ENCODE measurements at regions not wholly inside any gene's neighbourhood (a gene's known extent, or its start where the extent isn't known, plus 50 kb on each side); places are given as distances from the start of the nearest gene placed in this dataset.
A peak's percentile ranks its signal among the peaks of the same experiment; 100 is the strongest.
"Not testable (repeated sequence)": the region's sequence is repeated elsewhere in the genome, so short reads cannot be mapped to it uniquely, and the experiment has no call there.

- no peak overlapping the region for H3K9ac ChIP-seq (ENCODE audit: low read depth, low read length, poor library complexity, severe bottlenecking)
- no peaks in the 10 kb centered on the region for H3K79me2 ChIP-seq (ENCODE audit: insufficient read depth, low read length)
- no peaks in the 10 kb centered on the region for H3K9me2 ChIP-seq (replicated peaks; ENCODE audit: low read depth, low read length)
- no peak overlapping the region for H3K4me3 ChIP-seq (ENCODE audit: low read length, poor library complexity, severe bottlenecking)
- H3K9me3 ChIP-seq (ENCODE audit: insufficient read depth, low read depth, low read length): no peaks in the 10 kb centered on the region
- TF ChIP-seq EZH2phosphoT487 (IDR thresholded peaks at IDR 0.05; ENCODE audit: borderline replicate concordance) (no peak), CTCF (conservative IDR thresholded peaks at IDR 0.05; ENCODE audit: low read length) (0 out of 2 replicates have a peak, but pooled peaks have one; percentile 27)
- H3K36me3 ChIP-seq (ENCODE audit: insufficient read depth, low read length): no peaks in the 10 kb centered on the region
- H3K4me1 ChIP-seq (ENCODE audit: insufficient read depth, low read length, poor library complexity, severe bottlenecking): no peaks in the 10 kb centered on the region
- H3F3A ChIP-seq (ENCODE audit: low read depth): no peaks in the 10 kb centered on the region
- H4K20me1 ChIP-seq (ENCODE audit: insufficient read depth, low read length, poor library complexity, severe bottlenecking): no peaks in the 10 kb centered on the region
- no peaks in the 10 kb centered on the region for H3K27me3 ChIP-seq (ENCODE audit: insufficient read depth, low read length, poor library complexity, severe bottlenecking)
- no peak overlapping the region for H3K4me2 ChIP-seq (ENCODE audit: low read depth, low read length, poor library complexity, severe bottlenecking)
- H2AFZ ChIP-seq (ENCODE audit: low read length): no peak overlapping the region
Measured at GRCh38 chr18:8882632-8883408, 177.5 kb downstream of the MTCL1 start.

GRCh38 chr18:8883409-8883668, 178.0 kb downstream of the MTCL1 start:
- Histone ChIP-seq H3K36me3 (ENCODE audit: insufficient read depth, low read length) (no peaks in the 10 kb centered on the region), H3F3A (ENCODE audit: low read depth) (no peaks in the 10 kb centered on the region), H3K4me1 (ENCODE audit: insufficient read depth, low read length, poor library complexity, severe bottlenecking) (no peaks in the 10 kb centered on the region), H3K4me2 (ENCODE audit: low read depth, low read length, poor library complexity, severe bottlenecking) (no peak overlapping the region), H3K4me3 (ENCODE audit: low read length, poor library complexity, severe bottlenecking) (no peak overlapping the region), H3K27me3 (ENCODE audit: insufficient read depth, low read length, poor library complexity, severe bottlenecking) (no peaks in the 10 kb centered on the region), H2AFZ (ENCODE audit: low read length) (no peak overlapping the region), H4K20me1 (ENCODE audit: insufficient read depth, low read length, poor library complexity, severe bottlenecking) (no peaks in the 10 kb centered on the region), H3K9me3 (ENCODE audit: insufficient read depth, low read depth, low read length) (no peaks in the 10 kb centered on the region), H3K79me2 (ENCODE audit: insufficient read depth, low read length) (no peaks in the 10 kb centered on the region), H3K9ac (ENCODE audit: low read depth, low read length, poor library complexity, severe bottlenecking) (no peak overlapping the region), H3K9me2 (replicated peaks; ENCODE audit: low read depth, low read length) (no peaks in the 10 kb centered on the region)
- TF ChIP-seq EZH2phosphoT487 (IDR thresholded peaks at IDR 0.05; ENCODE audit: borderline replicate concordance) (no peak), CTCF (conservative IDR thresholded peaks at IDR 0.05; ENCODE audit: low read length) (no peak)

GRCh38 chr18:8887877-8888276, 182.5 kb downstream of the MTCL1 start:
- H3K9ac ChIP-seq (ENCODE audit: low read depth, low read length, poor library complexity, severe bottlenecking); H3K9me2 ChIP-seq (replicated peaks; ENCODE audit: low read depth, low read length); H3K27me3 ChIP-seq (ENCODE audit: insufficient read depth, low read length, poor library complexity, severe bottlenecking); H3K4me3 ChIP-seq (ENCODE audit: low read length, poor library complexity, severe bottlenecking); H3K4me2 ChIP-seq (ENCODE audit: low read depth, low read length, poor library complexity, severe bottlenecking); H3K9me3 ChIP-seq (ENCODE audit: insufficient read depth, low read depth, low read length); H3F3A ChIP-seq (ENCODE audit: low read depth); H4K20me1 ChIP-seq (ENCODE audit: insufficient read depth, low read length, poor library complexity, severe bottlenecking); H3K36me3 ChIP-seq (ENCODE audit: insufficient read depth, low read length); H3K4me1 ChIP-seq (ENCODE audit: insufficient read depth, low read length, poor library complexity, severe bottlenecking); H3K79me2 ChIP-seq (ENCODE audit: insufficient read depth, low read length); H2AFZ ChIP-seq (ENCODE audit: low read length): not testable (repeated sequence)

GRCh38 chr18:8889489-8889888, 184.1 kb downstream of the MTCL1 start:
- Histone ChIP-seq H3F3A (ENCODE audit: low read depth) (no peaks in the 10 kb centered on the region), H3K36me3 (ENCODE audit: insufficient read depth, low read length) (no peaks in the 10 kb centered on the region), H4K20me1 (ENCODE audit: insufficient read depth, low read length, poor library complexity, severe bottlenecking) (no peaks in the 10 kb centered on the region), H3K9ac (ENCODE audit: low read depth, low read length, poor library complexity, severe bottlenecking) (no peak overlapping the region), H2AFZ (ENCODE audit: low read length) (no peak overlapping the region), H3K79me2 (ENCODE audit: insufficient read depth, low read length) (no peaks in the 10 kb centered on the region), H3K4me2 (ENCODE audit: low read depth, low read length, poor library complexity, severe bottlenecking) (no peak overlapping the region), H3K4me1 (ENCODE audit: insufficient read depth, low read length, poor library complexity, severe bottlenecking) (no peaks in the 10 kb centered on the region), H3K9me3 (ENCODE audit: insufficient read depth, low read depth, low read length) (no peaks in the 10 kb centered on the region), H3K9me2 (replicated peaks; ENCODE audit: low read depth, low read length) (no peaks in the 10 kb centered on the region), H3K27me3 (ENCODE audit: insufficient read depth, low read length, poor library complexity, severe bottlenecking) (no peaks in the 10 kb centered on the region), H3K4me3 (ENCODE audit: low read length, poor library complexity, severe bottlenecking) (no peak overlapping the region)
- no peak for TF ChIP-seq CTCF (conservative IDR thresholded peaks at IDR 0.05; ENCODE audit: low read length)
- no peak for TF ChIP-seq EZH2phosphoT487 (IDR thresholded peaks at IDR 0.05; ENCODE audit: borderline replicate concordance)

GRCh38 chr18:8890503-8890902, 185.1 kb downstream of the MTCL1 start:
- H3K27me3 ChIP-seq (ENCODE audit: insufficient read depth, low read length, poor library complexity, severe bottlenecking); H3K9ac ChIP-seq (ENCODE audit: low read depth, low read length, poor library complexity, severe bottlenecking); H2AFZ ChIP-seq (ENCODE audit: low read length); H4K20me1 ChIP-seq (ENCODE audit: insufficient read depth, low read length, poor library complexity, severe bottlenecking); H3K79me2 ChIP-seq (ENCODE audit: insufficient read depth, low read length); H3F3A ChIP-seq (ENCODE audit: low read depth); H3K4me3 ChIP-seq (ENCODE audit: low read length, poor library complexity, severe bottlenecking); H3K36me3 ChIP-seq (ENCODE audit: insufficient read depth, low read length); H3K9me2 ChIP-seq (replicated peaks; ENCODE audit: low read depth, low read length); H3K9me3 ChIP-seq (ENCODE audit: insufficient read depth, low read depth, low read length); H3K4me1 ChIP-seq (ENCODE audit: insufficient read depth, low read length, poor library complexity, severe bottlenecking); H3K4me2 ChIP-seq (ENCODE audit: low read depth, low read length, poor library complexity, severe bottlenecking): not testable (repeated sequence)
